A673 (cell line): ENCODE measurements at regions not wholly inside any gene's neighbourhood (a gene's known extent, or its start where the extent isn't known, plus 50 kb on each side); places are given as distances from the start of the nearest gene placed in this dataset.

Source experiments
- CTCF ChIP-seq: fragments of 300-800, 200-600 bp; sonication (generic); conservative IDR thresholded peaks from 2 replicates; pipeline ENCODE4 v1.5.1; 2017; ENCODE audit warnings: low read depth, mild to moderate bottlenecking, antibody characterized with exemption, low read length, moderate library complexity, mixed read lengths
- EZH2 ChIP-seq: fragments of 200-600 bp; sonication (generic); IDR thresholded peaks from 2 replicates; pipeline ENCODE4 v1.6.1; 2017; ENCODE audit warnings: borderline replicate concordance, low read depth, mild to moderate bottlenecking, mixed read lengths, antibody characterized with exemption, low read length; ENCODE audit not compliant: poor library complexity, severe bottlenecking

- TF ChIP-seq CTCF (no peak), EZH2 (no peak)
Observed at GRCh38 chr9:2957656-2958200, 113.8 kb upstream of the PUM3 start.
